Naive thymus-derived CD4-positive, alpha-beta T cell (primary cell): ENCODE measurements at regions not wholly inside any gene's neighbourhood (a gene's known extent, or its start where the extent isn't known, plus 50 kb on each side); places are given as distances from the start of the nearest gene placed in this dataset.
"Not testable (repeated sequence)": the region's sequence is repeated elsewhere in the genome, so short reads cannot be mapped to it uniquely, and the experiment has no call there.

Experiments used
- ATAC-seq: fragments of 150-1000 bp; cut with Tn5 transposase; 2 replicates; pipeline ENCODE4 v1.10.0; 2021; ENCODE audit warnings: mild to moderate bottlenecking, moderate library complexity
- CTCF ChIA-PET: fragments of 350-600 bp; sonication (Branson Sonifier 250); formaldehyde crosslinking; loops from one replicate; lab custom pipeline; 2021; ENCODE audit warnings: antibody characterized with exemption; lab: Charles Lee
- POLR2A ChIA-PET: fragments of 350-600 bp; sonication (Branson Sonifier 250); formaldehyde crosslinking; loops from one replicate; lab custom pipeline; 2021; ENCODE audit warnings: antibody characterized with exemption, inconsistent platforms; lab: Charles Lee
- DNase-seq, 9 donors: peaks; one replicate each; pipeline versions ENCODE4 v3.0.0 to v3.0.0-alpha.2; 2020 to 2022; ENCODE audit warnings: mixed read lengths in 1 of 9
- H3K27ac ChIP-seq: one replicate; pipeline ENCODE4 v1.7.0; 2013; ENCODE audit warnings: mild to moderate bottlenecking, low read depth, low read length, moderate library complexity
- H3K27me3 ChIP-seq, 2 donors: one replicate each; pipeline ENCODE4 v1.7.0; 2013; ENCODE audit warnings: low read length in 2 of 2, mild to moderate bottlenecking in 2 of 2, moderate library complexity in 2 of 2; ENCODE audit not compliant: control insufficient read depth in 2 of 2, insufficient read depth in 2 of 2
- H3K36me3 ChIP-seq, 3 experiments: 1 replicate in 2 of 3; 2 replicates in 1 of 3; pipeline ENCODE4 v1.7.0; 2013; ENCODE audit warnings: low read length in 3 of 3, mild to moderate bottlenecking in 3 of 3, moderate library complexity in 1 of 3; ENCODE audit not compliant: insufficient read depth in 3 of 3, control insufficient read depth in 2 of 3
- H3K4me1 ChIP-seq, 2 donors: one replicate each; pipeline ENCODE4 v1.7.0; 2013; ENCODE audit warnings: low read length in 2 of 2, mild to moderate bottlenecking in 2 of 2, moderate library complexity in 1 of 2; ENCODE audit not compliant: control insufficient read depth in 2 of 2, insufficient read depth in 2 of 2
- H3K4me3 ChIP-seq: 2 replicates; pipeline ENCODE4 v1.7.0; 2013; ENCODE audit warnings: mild to moderate bottlenecking, low read length
- H3K9me3 ChIP-seq, 3 experiments: 1 replicate in 2 of 3; 2 replicates in 1 of 3; pipeline ENCODE4 v1.7.0; 2013; ENCODE audit warnings: low read length in 3 of 3; ENCODE audit not compliant: control insufficient read depth in 2 of 3
- H3K27ac Mint-ChIP-seq, 9 donors: one replicate each; pipeline ENCODE4 v1.8.0; 2020 to 2022; ENCODE audit warnings: mixed read lengths in 9 of 9, mild to moderate bottlenecking in 8 of 9, moderate library complexity in 5 of 9, inconsistent platforms in 2 of 9
- H3K27me3 Mint-ChIP-seq, 5 donors: one replicate each; pipeline ENCODE4 v1.8.0; 2021 to 2022; ENCODE audit warnings: mixed read lengths in 5 of 5, mild to moderate bottlenecking in 1 of 5
- H3K36me3 Mint-ChIP-seq, 5 donors: one replicate each; pipeline ENCODE4 v1.8.0; 2020 to 2022; ENCODE audit warnings: mixed read lengths in 5 of 5, mild to moderate bottlenecking in 3 of 5, inconsistent platforms in 1 of 5
- H3K4me1 Mint-ChIP-seq, 7 donors: one replicate each; pipeline ENCODE4 v1.8.0; 2020 to 2022; ENCODE audit warnings: mixed read lengths in 7 of 7, mild to moderate bottlenecking in 3 of 7, inconsistent platforms in 1 of 7
- H3K4me3 Mint-ChIP-seq, 10 donors: one replicate each; pipeline ENCODE4 v1.8.0; 2020 to 2022; ENCODE audit warnings: mild to moderate bottlenecking in 10 of 10, mixed read lengths in 10 of 10, moderate library complexity in 6 of 10, inconsistent platforms in 2 of 10
- H3K9me3 Mint-ChIP-seq, 11 donors: one replicate each; pipeline ENCODE4 v1.8.0; 2020 to 2022; ENCODE audit warnings: mixed read lengths in 11 of 11, mild to moderate bottlenecking in 4 of 11, inconsistent platforms in 1 of 11, moderate library complexity in 1 of 11
- intact Hi-C, 2 donors: fragments of 100-400 bp; cut with micrococcal nuclease; formaldehyde crosslinking; loops; one replicate each; pipeline ENCODE4 v1.15.1; 2023

DNA sequence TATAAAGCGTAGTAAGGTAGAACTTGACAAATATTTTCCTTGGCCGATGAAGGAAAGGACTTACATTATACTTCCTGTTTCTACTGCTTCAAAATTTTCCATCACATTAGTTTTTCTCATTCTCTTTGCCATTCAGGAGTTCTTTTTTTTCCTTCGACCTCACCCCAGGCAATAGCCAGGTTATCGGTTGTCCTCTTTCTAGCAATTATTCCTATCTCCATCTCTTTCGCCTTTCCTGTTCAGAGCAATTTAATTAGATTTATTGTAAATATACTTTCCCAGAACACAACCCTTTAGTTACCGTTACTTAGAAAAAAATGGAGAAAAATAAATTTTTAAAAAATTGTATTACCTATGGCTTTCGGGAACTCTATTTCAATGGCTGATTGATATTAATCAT is 205.2 kb downstream of the KCNJ2 start:
- peaks cover 0 to 5% (median 2%) of the 10 kb centered on the region in 11 donors for H3K9me3 Mint-ChIP-seq
- no peak overlapping the region for H3K27ac Mint-ChIP-seq
- H3K4me3 ChIP-seq, result no peak overlapping the region
- H3K4me1 Mint-ChIP-seq, result no peaks in the 10 kb centered on the region
- ATAC-seq (no peak), DNase-seq (no peak)
- H3K9me3 ChIP-seq, result no peaks in the 10 kb centered on the region
- no peaks in the 10 kb centered on the region for H3K36me3 Mint-ChIP-seq
- peaks cover 0 to 3% (median 0%) of the 10 kb centered on the region in 5 donors for H3K27me3 Mint-ChIP-seq
- ChIA-PET POLR2A (no interaction called here), CTCF (interaction anchor here (0.6 kb wide), 1 partner anchor 17 kb away, joined by 3 read pairs; no protein-coding TSS in a partner anchor)
- H3K4me1 ChIP-seq, result no peaks in the 10 kb centered on the region
- H3K4me3 Mint-ChIP-seq, result no peak overlapping the region
- intact Hi-C loops, result no loop called here
- H3K27me3 ChIP-seq, result no peaks in the 10 kb centered on the region
- no peaks in the 10 kb centered on the region for H3K36me3 ChIP-seq
- no peak overlapping the region for H3K27ac ChIP-seq

DNA sequence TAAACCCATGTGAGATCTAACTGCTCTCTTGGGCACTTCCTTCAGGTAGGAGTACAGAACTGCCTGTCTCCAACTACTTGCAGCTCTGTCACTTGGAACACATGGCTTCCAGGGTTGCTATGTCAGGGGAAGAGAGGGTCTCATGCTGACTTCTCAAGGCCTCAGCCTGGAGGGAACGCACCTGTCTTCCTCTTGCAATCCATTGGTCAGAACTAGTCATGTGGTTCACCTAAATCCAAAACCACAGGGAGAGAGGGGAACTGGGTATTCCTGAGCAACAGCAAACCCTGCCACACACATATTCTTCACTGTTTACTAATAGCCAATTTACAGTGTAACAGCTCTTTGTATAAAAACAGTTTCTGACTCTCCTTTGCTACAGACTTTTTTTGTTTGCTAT is 206.1 kb downstream of the KCNJ2 start:
- ATAC-seq (no peak), DNase-seq (no peak)
- no peak overlapping the region for H3K27ac ChIP-seq
- Mint-ChIP-seq H3K36me3 (no peaks in the 10 kb centered on the region), H3K4me3 (no peak overlapping the region), H3K27me3 (no peaks in the 10 kb centered on the region), H3K27ac (no peak overlapping the region), H3K9me3 (peaks cover 0 to 5% (median 0%) of the 10 kb centered on the region in 11 donors), H3K4me1 (no peaks in the 10 kb centered on the region)
- intact Hi-C loops, result no loop called here
- no peaks in the 10 kb centered on the region for H3K36me3 ChIP-seq
- POLR2A ChIA-PET, result no interaction called here
- H3K9me3 ChIP-seq, result no peaks in the 10 kb centered on the region
- no peaks in the 10 kb centered on the region for H3K4me1 ChIP-seq
- H3K27me3 ChIP-seq, result no peaks in the 10 kb centered on the region
- no peak overlapping the region for H3K4me3 ChIP-seq
- CTCF ChIA-PET, result no interaction called here

DNA sequence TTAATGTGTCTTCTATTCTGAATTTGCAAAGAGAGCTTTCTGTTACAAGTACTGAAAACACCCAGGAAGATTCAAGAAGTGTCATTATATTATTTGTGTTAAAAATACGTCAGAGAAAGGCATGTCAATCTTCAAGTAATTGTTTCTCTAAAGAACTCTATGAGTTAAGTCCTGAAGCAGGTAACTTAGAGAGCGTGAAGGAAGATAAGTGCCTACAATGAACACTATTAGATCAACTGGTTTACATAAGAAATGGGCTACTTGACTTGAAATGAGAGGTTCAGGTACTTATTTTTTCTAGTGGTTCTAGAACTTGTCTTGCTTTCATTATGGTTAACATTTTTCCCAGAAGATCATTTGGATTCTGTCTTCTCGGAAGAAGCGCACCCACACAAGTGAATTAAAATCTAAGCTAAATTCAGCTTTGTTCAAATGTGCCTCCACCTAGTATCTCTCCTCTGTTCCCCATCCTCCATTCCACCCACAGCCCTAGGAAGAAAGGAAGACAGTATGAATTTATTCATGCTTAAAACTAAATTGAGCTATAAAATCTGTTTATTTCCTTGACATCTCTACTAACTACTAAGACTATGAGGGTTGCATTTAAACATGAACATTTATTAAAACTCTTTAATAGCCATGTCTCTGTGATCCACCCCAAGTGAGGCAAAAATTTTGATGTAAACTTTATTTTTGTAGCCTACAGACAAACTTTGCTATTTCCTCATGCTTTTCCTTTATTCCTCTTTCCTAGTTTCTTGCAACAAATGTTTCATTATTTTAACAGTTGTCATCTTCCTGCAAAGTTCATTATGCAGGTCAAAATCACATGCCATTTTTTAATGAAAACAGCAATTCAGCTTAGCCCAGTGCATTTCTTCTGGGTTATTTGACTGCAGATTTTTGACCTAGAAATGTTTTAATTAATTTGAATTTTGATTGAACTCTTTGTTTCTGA is 206.8 kb downstream of the KCNJ2 start:
- Histone ChIP-seq H3K27ac (no peak overlapping the region), H3K27me3 (no peaks in the 10 kb centered on the region), H3K36me3 (no peaks in the 10 kb centered on the region), H3K9me3 (no peaks in the 10 kb centered on the region), H3K4me3 (no peak overlapping the region), H3K4me1 (no peaks in the 10 kb centered on the region)
- Mint-ChIP-seq H3K4me1 (no peaks in the 10 kb centered on the region), H3K9me3 (peaks cover 0 to 5% (median 0%) of the 10 kb centered on the region in 11 donors), H3K4me3 (no peak overlapping the region), H3K27me3 (no peaks in the 10 kb centered on the region), H3K27ac (no peak overlapping the region), H3K36me3 (no peaks in the 10 kb centered on the region)
- ChIA-PET POLR2A (no interaction called here), CTCF (no interaction called here)
- DNase-seq (no peak), ATAC-seq (no peak)
- intact Hi-C loops, result no loop called here

DNA sequence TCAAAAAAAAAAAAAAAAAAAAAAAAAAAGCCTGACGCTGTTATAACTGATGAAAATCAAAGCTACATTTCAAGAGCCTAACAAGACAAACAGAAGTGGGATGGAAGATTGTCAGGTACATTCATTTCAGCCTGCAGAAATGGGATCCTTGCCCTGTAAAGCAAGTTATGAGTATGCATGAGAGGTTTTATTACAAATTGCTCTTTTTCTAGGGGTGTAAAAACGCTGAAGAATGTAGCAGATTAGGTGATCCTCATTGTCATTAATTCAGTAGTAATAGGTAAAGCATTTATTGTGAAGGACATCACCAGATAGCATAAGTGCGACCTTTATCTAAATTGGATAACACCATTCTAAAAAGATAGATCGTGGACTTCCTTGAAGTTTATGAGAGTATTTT is 208.3 kb downstream of the KCNJ2 start:
- Mint-ChIP-seq H3K36me3 (no peaks in the 10 kb centered on the region), H3K9me3 (peaks cover 0 to 5% (median 0%) of the 10 kb centered on the region in 11 donors), H3K27me3 (no peaks in the 10 kb centered on the region), H3K27ac (no peak overlapping the region), H3K4me3 (no peak overlapping the region), H3K4me1 (no peaks in the 10 kb centered on the region)
- intact Hi-C loops, result no loop called here
- Histone ChIP-seq H3K4me1 (no peaks in the 10 kb centered on the region), H3K27me3 (no peaks in the 10 kb centered on the region), H3K27ac (no peak overlapping the region), H3K4me3 (no peak overlapping the region), H3K9me3 (no peaks in the 10 kb centered on the region), H3K36me3 (no peaks in the 10 kb centered on the region)
- DNase-seq (no peak), ATAC-seq (no peak)
- ChIA-PET CTCF (no interaction called here), POLR2A (no interaction called here)

DNA sequence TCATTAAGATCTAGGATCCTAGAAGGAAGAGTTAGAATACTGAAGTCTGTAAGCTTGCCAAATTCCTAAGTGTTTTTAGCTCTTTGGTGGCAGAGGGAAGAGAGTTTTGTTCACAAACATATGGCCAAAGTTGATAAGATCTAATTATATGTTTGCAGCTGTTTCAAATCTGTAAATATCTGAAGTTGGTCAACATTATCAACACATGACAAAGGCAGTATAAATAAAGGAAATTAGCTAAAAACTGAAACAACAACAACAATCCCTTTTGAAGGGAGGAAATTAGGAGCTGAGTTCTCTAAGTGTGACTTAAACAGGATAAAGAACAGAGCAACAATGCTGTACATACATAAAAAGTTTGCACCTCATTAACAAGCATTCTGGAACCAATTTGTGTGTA is 208.7 kb downstream of the KCNJ2 start:
- DNase-seq (no peak), ATAC-seq (no peak)
- Histone ChIP-seq H3K9me3 (no peaks in the 10 kb centered on the region), H3K27ac (no peak overlapping the region), H3K36me3 (no peaks in the 10 kb centered on the region), H3K27me3 (no peaks in the 10 kb centered on the region), H3K4me3 (no peak overlapping the region), H3K4me1 (no peaks in the 10 kb centered on the region)
- POLR2A ChIA-PET, result no interaction called here
- H3K4me3 Mint-ChIP-seq, result no peak overlapping the region
- peaks cover 0 to 4% (median 0%) of the 10 kb centered on the region in 5 donors for H3K27me3 Mint-ChIP-seq
- CTCF ChIA-PET, result no interaction called here
- H3K9me3 Mint-ChIP-seq, result peaks cover 0 to 5% (median 0%) of the 10 kb centered on the region in 11 donors
- no peaks in the 10 kb centered on the region for H3K36me3 Mint-ChIP-seq
- no peak overlapping the region for H3K27ac Mint-ChIP-seq
- H3K4me1 Mint-ChIP-seq, result no peaks in the 10 kb centered on the region
- intact Hi-C loops, result no loop called here

DNA sequence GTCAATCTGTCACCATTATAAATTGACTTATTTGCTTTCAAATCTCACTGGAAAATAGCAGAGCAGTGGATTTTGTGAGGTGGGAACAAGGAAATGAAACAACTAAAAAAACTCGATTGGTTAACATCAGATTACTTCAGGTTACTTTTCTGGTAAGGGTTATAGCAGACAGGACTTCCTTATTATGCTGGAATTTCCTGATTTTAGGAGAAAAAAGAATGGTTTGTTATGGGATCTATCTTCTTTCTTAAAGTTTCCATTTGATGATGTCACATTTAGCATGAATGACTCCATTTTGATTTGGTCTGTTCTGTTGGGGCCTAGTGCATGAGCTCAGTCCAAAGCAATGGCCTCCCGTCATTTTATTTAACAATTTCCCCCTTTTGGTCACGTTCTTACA is 210.6 kb downstream of the KCNJ2 start:
- no peaks in the 10 kb centered on the region for H3K9me3 ChIP-seq
- DNase-seq (no peak), ATAC-seq (no peak)
- ChIA-PET CTCF (no interaction called here), POLR2A (no interaction called here)
- H3K27me3 Mint-ChIP-seq, result peaks cover 0 to 5% (median 0%) of the 10 kb centered on the region in 5 donors
- H3K36me3 ChIP-seq, result no peaks in the 10 kb centered on the region
- H3K27me3 ChIP-seq, result no peaks in the 10 kb centered on the region
- H3K4me1 ChIP-seq, result no peaks in the 10 kb centered on the region
- H3K27ac ChIP-seq, result no peak overlapping the region
- no peak overlapping the region for H3K27ac Mint-ChIP-seq
- H3K9me3 Mint-ChIP-seq, result no peaks in the 10 kb centered on the region
- no peaks in the 10 kb centered on the region for H3K4me1 Mint-ChIP-seq
- no peak overlapping the region for H3K4me3 Mint-ChIP-seq
- intact Hi-C loops, result no loop called here
- H3K36me3 Mint-ChIP-seq, result no peaks in the 10 kb centered on the region
- H3K4me3 ChIP-seq, result no peak overlapping the region

DNA sequence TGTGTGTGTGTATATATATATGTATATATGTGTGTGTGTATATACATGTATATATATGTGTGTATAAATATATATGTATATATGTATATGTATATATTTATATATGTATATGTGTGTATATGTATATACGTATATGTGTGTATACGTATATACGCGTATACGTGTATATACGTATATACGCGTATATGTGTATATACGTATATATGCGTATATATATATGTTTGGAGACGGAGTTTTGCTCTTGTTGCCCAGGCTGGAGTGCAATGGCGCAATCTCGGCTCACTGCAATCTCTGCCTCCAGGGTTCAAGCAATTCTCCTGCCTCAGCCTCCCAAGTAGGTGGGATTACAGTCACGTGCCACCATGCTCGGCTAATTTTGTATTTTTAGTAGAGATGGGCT is 212.6 kb downstream of the KCNJ2 start:
- POLR2A ChIA-PET, DNase-seq, H3K4me1 Mint-ChIP-seq, H3K27ac ChIP-seq, H3K27ac Mint-ChIP-seq, H3K36me3 Mint-ChIP-seq, H3K4me3 Mint-ChIP-seq, H3K9me3 Mint-ChIP-seq, H3K4me1 ChIP-seq, CTCF ChIA-PET, H3K27me3 Mint-ChIP-seq, intact Hi-C loops, H3K4me3 ChIP-seq, H3K36me3 ChIP-seq, H3K9me3 ChIP-seq, ATAC-seq, H3K27me3 ChIP-seq: not testable (repeated sequence)
